GM12878 (cell line): ENCODE measurements at regions not wholly inside any gene's neighbourhood (a gene's known extent, or its start where the extent isn't known, plus 50 kb on each side); places are given as distances from the start of the nearest gene placed in this dataset.

Experiments used
- DPF2 ChIP-seq: fragments of 450-650 bp; IDR thresholded peaks from 2 replicates; pipeline ENCODE4 v1.6.1; 2017; ENCODE audit warnings: mild to moderate bottlenecking
- ETV6 ChIP-seq, 2 experiments: fragments of 450-650 bp in 1 of 2; IDR thresholded peaks in 1 of 2; conservative IDR thresholded peaks in 1 of 2; 2 replicates each; pipeline ENCODE4 v1.6.1; 2014; ENCODE audit warnings: antibody characterized with exemption in 1 of 2, borderline replicate concordance in 1 of 2, low read depth in 1 of 2, mild to moderate bottlenecking in 1 of 2, moderate library complexity in 1 of 2
- MTA2 ChIP-seq: fragments of 450-650 bp; IDR thresholded peaks from 2 replicates; pipeline ENCODE4 v1.6.1; 2016; ENCODE audit warnings: low read depth, mild to moderate bottlenecking, moderate library complexity
- TAF1 ChIP-seq: IDR thresholded peaks from 2 replicates; pipeline ENCODE4 v1.6.1; 2011; ENCODE audit warnings: mild to moderate bottlenecking, low read depth, low read length, borderline replicate concordance
- TCF12 ChIP-seq: IDR thresholded peaks from 2 replicates; pipeline ENCODE4 v1.6.1; 2011; ENCODE audit warnings: low read depth, mild to moderate bottlenecking, low read length
- TF ChIP-seq, protein P1 (sequence below): fragments of 150-350 bp; IDR thresholded peaks from 2 replicates; pipeline ENCODE4 v1.6.1; 2014; ENCODE audit warnings: mild to moderate bottlenecking, low read depth, low read length
- TF ChIP-seq, protein P2 (sequence below): fragments of 450-650 bp; IDR thresholded peaks from 2 replicates; pipeline ENCODE4 v1.6.1; 2014; ENCODE audit warnings: mild to moderate bottlenecking
- TF ChIP-seq, protein P3 (sequence below): IDR thresholded peaks from 2 replicates; pipeline ENCODE4 v1.6.1; 2012; ENCODE audit warnings: mild to moderate bottlenecking, low read depth, low read length

DNA sequence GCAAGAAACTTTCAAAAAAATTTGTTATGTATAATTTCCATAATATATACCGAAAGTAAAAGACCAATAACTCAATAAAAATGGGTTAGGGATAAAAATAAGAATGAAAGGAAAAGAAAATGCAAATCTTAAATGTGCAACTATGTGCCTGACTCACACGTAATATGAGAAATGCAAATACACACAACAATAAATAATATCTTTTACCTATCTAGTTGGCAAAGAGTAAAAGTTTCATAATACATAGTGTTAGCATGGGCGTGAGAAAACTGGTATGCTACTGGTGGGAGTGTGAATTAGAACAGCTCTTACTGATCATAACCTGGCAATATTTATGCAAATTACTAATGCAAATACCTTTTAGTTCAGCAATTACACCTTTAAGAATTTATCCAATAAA is 438.5 kb upstream of the CITED2 start (continued):
- TF ChIP-seq, protein P1, sequence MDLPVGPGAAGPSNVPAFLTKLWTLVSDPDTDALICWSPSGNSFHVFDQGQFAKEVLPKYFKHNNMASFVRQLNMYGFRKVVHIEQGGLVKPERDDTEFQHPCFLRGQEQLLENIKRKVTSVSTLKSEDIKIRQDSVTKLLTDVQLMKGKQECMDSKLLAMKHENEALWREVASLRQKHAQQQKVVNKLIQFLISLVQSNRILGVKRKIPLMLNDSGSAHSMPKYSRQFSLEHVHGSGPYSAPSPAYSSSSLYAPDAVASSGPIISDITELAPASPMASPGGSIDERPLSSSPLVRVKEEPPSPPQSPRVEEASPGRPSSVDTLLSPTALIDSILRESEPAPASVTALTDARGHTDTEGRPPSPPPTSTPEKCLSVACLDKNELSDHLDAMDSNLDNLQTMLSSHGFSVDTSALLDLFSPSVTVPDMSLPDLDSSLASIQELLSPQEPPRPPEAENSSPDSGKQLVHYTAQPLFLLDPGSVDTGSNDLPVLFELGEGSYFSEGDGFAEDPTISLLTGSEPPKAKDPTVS = no peak
- TF ChIP-seq TCF12 (no peak), ETV6 (conservative IDR thresholded peaks at IDR 0.05 in 1 of 2, IDR thresholded peaks at IDR 0.05 in 1 of 2; ENCODE audit: borderline replicate concordance in 1 of 2, low read depth in 1 of 2) (no peak), MTA2 (no peak), DPF2 (no peak), TAF1 (no peak)
- TF ChIP-seq, protein P2, sequence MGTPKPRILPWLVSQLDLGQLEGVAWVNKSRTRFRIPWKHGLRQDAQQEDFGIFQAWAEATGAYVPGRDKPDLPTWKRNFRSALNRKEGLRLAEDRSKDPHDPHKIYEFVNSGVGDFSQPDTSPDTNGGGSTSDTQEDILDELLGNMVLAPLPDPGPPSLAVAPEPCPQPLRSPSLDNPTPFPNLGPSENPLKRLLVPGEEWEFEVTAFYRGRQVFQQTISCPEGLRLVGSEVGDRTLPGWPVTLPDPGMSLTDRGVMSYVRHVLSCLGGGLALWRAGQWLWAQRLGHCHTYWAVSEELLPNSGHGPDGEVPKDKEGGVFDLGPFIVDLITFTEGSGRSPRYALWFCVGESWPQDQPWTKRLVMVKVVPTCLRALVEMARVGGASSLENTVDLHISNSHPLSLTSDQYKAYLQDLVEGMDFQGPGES = no peak
- TF ChIP-seq, protein P3, sequence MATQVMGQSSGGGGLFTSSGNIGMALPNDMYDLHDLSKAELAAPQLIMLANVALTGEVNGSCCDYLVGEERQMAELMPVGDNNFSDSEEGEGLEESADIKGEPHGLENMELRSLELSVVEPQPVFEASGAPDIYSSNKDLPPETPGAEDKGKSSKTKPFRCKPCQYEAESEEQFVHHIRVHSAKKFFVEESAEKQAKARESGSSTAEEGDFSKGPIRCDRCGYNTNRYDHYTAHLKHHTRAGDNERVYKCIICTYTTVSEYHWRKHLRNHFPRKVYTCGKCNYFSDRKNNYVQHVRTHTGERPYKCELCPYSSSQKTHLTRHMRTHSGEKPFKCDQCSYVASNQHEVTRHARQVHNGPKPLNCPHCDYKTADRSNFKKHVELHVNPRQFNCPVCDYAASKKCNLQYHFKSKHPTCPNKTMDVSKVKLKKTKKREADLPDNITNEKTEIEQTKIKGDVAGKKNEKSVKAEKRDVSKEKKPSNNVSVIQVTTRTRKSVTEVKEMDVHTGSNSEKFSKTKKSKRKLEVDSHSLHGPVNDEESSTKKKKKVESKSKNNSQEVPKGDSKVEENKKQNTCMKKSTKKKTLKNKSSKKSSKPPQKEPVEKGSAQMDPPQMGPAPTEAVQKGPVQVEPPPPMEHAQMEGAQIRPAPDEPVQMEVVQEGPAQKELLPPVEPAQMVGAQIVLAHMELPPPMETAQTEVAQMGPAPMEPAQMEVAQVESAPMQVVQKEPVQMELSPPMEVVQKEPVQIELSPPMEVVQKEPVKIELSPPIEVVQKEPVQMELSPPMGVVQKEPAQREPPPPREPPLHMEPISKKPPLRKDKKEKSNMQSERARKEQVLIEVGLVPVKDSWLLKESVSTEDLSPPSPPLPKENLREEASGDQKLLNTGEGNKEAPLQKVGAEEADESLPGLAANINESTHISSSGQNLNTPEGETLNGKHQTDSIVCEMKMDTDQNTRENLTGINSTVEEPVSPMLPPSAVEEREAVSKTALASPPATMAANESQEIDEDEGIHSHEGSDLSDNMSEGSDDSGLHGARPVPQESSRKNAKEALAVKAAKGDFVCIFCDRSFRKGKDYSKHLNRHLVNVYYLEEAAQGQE = no peak
